H9 (cell line): ENCODE measurements at regions not wholly inside any gene's neighbourhood (a gene's known extent, or its start where the extent isn't known, plus 50 kb on each side); places are given as distances from the start of the nearest gene placed in this dataset.

Experiments
- DNase-seq: peaks from one replicate; pipeline ENCODE4 v3.0.0-alpha.2; 2017
- H2AFZ ChIP-seq: one replicate; pipeline ENCODE4 v1.6.1; 2013; ENCODE audit warnings: mild to moderate bottlenecking, low read length, control low read depth, moderate library complexity
- H2AK5ac ChIP-seq: 2 replicates; pipeline ENCODE4 v1.6.1; 2013; ENCODE audit warnings: low read length, control low read depth, mixed read lengths; ENCODE audit not compliant: insufficient read length
- H2BK120ac ChIP-seq: one replicate; pipeline ENCODE4 v1.6.1; 2013; ENCODE audit warnings: low read depth, mild to moderate bottlenecking, low read length, control low read depth, inconsistent platforms; ENCODE audit not compliant: poor library complexity, severe bottlenecking
- H2BK12ac ChIP-seq: 2 replicates; pipeline ENCODE4 v1.6.1; 2013; ENCODE audit warnings: low read length, control low read depth, mixed read lengths, low read depth; ENCODE audit not compliant: insufficient read length
- H2BK15ac ChIP-seq: 2 replicates; pipeline ENCODE4 v1.6.1; 2013; ENCODE audit warnings: low read depth, low read length, control low read depth
- H2BK20ac ChIP-seq: one replicate; pipeline ENCODE4 v1.6.1; 2013; ENCODE audit warnings: low read depth, mild to moderate bottlenecking, low read length, control low read depth, inconsistent platforms; ENCODE audit not compliant: poor library complexity, severe bottlenecking
- H2BK5ac ChIP-seq: 2 replicates; pipeline ENCODE4 v1.6.1; 2013; ENCODE audit warnings: low read length, control low read depth, mixed read lengths; ENCODE audit not compliant: insufficient read length
- H3K14ac ChIP-seq: 2 replicates; pipeline ENCODE4 v1.6.1; 2013; ENCODE audit warnings: low read length, control low read depth; ENCODE audit not compliant: insufficient read depth
- H3K18ac ChIP-seq: 2 replicates; pipeline ENCODE4 v1.6.1; 2013; ENCODE audit warnings: low read depth, mild to moderate bottlenecking, mixed read lengths, low read length, control low read depth; ENCODE audit not compliant: insufficient read length
- H3K23ac ChIP-seq: 2 replicates; pipeline ENCODE4 v1.6.1; 2013; ENCODE audit warnings: low read length, control low read depth, mixed read lengths, low read depth; ENCODE audit not compliant: insufficient read length
- H3K23me2 ChIP-seq: 2 replicates; pipeline ENCODE4 v1.6.1; 2013; ENCODE audit warnings: low read depth, mild to moderate bottlenecking, mixed read lengths, low read length, control low read depth; ENCODE audit not compliant: insufficient read length, poor library complexity, severe bottlenecking
- H3K27ac ChIP-seq: 2 replicates; pipeline ENCODE4 v1.5.1; 2013; ENCODE audit warnings: low read length, control low read depth, mixed read lengths, low read depth; ENCODE audit not compliant: insufficient read length
- H3K27me3 ChIP-seq: 2 replicates; pipeline ENCODE4 v1.6.1; 2013; ENCODE audit warnings: low read length, control low read depth, inconsistent platforms; ENCODE audit not compliant: insufficient read depth
- H3K4ac ChIP-seq: 2 replicates; pipeline ENCODE4 v1.6.1; 2013; ENCODE audit warnings: low read depth, mild to moderate bottlenecking, control low read depth, inconsistent platforms, low read length, moderate library complexity
- H3K4me1 ChIP-seq: 2 replicates; pipeline ENCODE4 v1.6.1; 2013; ENCODE audit warnings: low read length, control low read depth, inconsistent platforms; ENCODE audit not compliant: insufficient read depth
- H3K4me2 ChIP-seq: 2 replicates; pipeline ENCODE4 v1.6.1; 2013; ENCODE audit warnings: low read length, control low read depth, mixed read lengths; ENCODE audit not compliant: insufficient read length, insufficient read depth
- H3K56ac ChIP-seq: 2 replicates; pipeline ENCODE4 v1.6.1; 2013; ENCODE audit warnings: low read depth, mild to moderate bottlenecking, mixed read lengths, low read length, control low read depth; ENCODE audit not compliant: insufficient read length
- H3K79me1 ChIP-seq: 2 replicates; pipeline ENCODE4 v1.6.1; 2013; ENCODE audit warnings: low read depth, mild to moderate bottlenecking, moderate library complexity, low read length, control low read depth, inconsistent platforms; ENCODE audit not compliant: insufficient read depth, poor library complexity, severe bottlenecking
- H3K79me2 ChIP-seq: 2 replicates; pipeline ENCODE4 v1.6.1; 2013; ENCODE audit warnings: low read length, control low read depth, inconsistent platforms; ENCODE audit not compliant: insufficient read depth
- H3K9ac ChIP-seq: 2 replicates; pipeline ENCODE4 v1.6.1; 2013; ENCODE audit warnings: low read length, control low read depth, mixed read lengths; ENCODE audit not compliant: insufficient read length; ENCODE audit errors: extremely low read depth
- H3K9me3 ChIP-seq: one replicate; pipeline ENCODE4 v1.6.1; 2013; ENCODE audit warnings: low read depth, low read length, inconsistent platforms; ENCODE audit not compliant: control insufficient read depth
- H3T11ph ChIP-seq: one replicate; pipeline ENCODE4 v1.6.1; 2013; ENCODE audit warnings: mild to moderate bottlenecking, low read length, control low read depth, inconsistent platforms
- H4K20me1 ChIP-seq: one replicate; pipeline ENCODE4 v1.6.1; 2013; ENCODE audit not compliant: control insufficient read depth, insufficient read length, insufficient read depth
- H4K5ac ChIP-seq: 2 replicates; pipeline ENCODE4 v1.6.1; 2013; ENCODE audit warnings: low read depth, mild to moderate bottlenecking, mixed read lengths, low read length, control low read depth; ENCODE audit not compliant: insufficient read length
- H4K8ac ChIP-seq: replicated peaks from 2 replicates; pipeline ENCODE4 v1.6.1; 2013; ENCODE audit warnings: low read length, control low read depth, mixed read lengths, low read depth; ENCODE audit not compliant: insufficient read length
- H4K91ac ChIP-seq: 2 replicates; pipeline ENCODE4 v1.6.1; 2013; ENCODE audit warnings: low read depth, mild to moderate bottlenecking, moderate library complexity, mixed read lengths, low read length, control low read depth; ENCODE audit not compliant: insufficient read length
- H3K27ac Mint-ChIP-seq, 3 experiments: 2 replicates in 2 of 3; 3 replicates in 1 of 3; pipeline ENCODE4 v1.8.0; 2020 to 2021; ENCODE audit warnings: mixed read lengths in 3 of 3, mild to moderate bottlenecking in 1 of 3, moderate library complexity in 1 of 3
- H3K27me3 Mint-ChIP-seq: 2 replicates; pipeline ENCODE4 v1.8.0; 2021; ENCODE audit warnings: low read depth, mild to moderate bottlenecking, moderate library complexity, mixed read lengths
- H3K36me3 Mint-ChIP-seq, 3 experiments: 2 replicates in 2 of 3; 3 replicates in 1 of 3; pipeline ENCODE4 v1.8.0; 2020 to 2021; ENCODE audit warnings: low read depth in 3 of 3, mixed read lengths in 3 of 3; ENCODE audit not compliant: insufficient read depth in 1 of 3
- H3K4me1 Mint-ChIP-seq, 2 experiments: 2 replicates each; pipeline ENCODE4 v1.8.0; 2020; ENCODE audit warnings: mixed read lengths in 2 of 2
- H3K4me3 Mint-ChIP-seq, 2 experiments: 2 replicates in 1 of 2; 3 replicates in 1 of 2; pipeline ENCODE4 v1.8.0; 2020 to 2021; ENCODE audit warnings: mild to moderate bottlenecking in 2 of 2, mixed read lengths in 2 of 2, moderate library complexity in 1 of 2
- H3K9me3 Mint-ChIP-seq, 2 experiments: 2 replicates in 1 of 2; 3 replicates in 1 of 2; pipeline ENCODE4 v1.8.0; 2020; ENCODE audit warnings: mild to moderate bottlenecking in 2 of 2, mixed read lengths in 2 of 2, moderate library complexity in 1 of 2
- CTCF ChIP-seq: fragments of 200-600 bp; sonication (generic); conservative IDR thresholded peaks from 3 replicates; pipeline ENCODE4 v1.8.0; 2021; ENCODE audit warnings: antibody characterized with exemption, mild to moderate bottlenecking
- WGBS: extraction: QIAGEN DNeasy Blood & Tissue Kit; methylation state at CpG from one replicate; pipeline ENCODE4 v1.1.7; 2013; ENCODE audit warnings: missing lambda C conversion rate, low lambda C conversion rate, mixed read lengths; ENCODE audit not compliant: insufficient read length; ENCODE audit errors: extremely low coverage; 5-methylcytosine and 5-hydroxymethylcytosine counted together

- no peak overlapping the region for H3K18ac ChIP-seq
- no peaks in the 10 kb centered on the region for H3K79me1 ChIP-seq
- no peak for DNase-seq
- H3T11ph ChIP-seq = no peak overlapping the region
- H3K14ac ChIP-seq = no peak overlapping the region
- H3K56ac ChIP-seq = no peak overlapping the region
- H2AK5ac ChIP-seq = no peak overlapping the region
- H4K91ac ChIP-seq = no peak overlapping the region
- H3K4me2 ChIP-seq = no peak overlapping the region
- no peaks in the 10 kb centered on the region for H3K23me2 ChIP-seq
- TF ChIP-seq CTCF = no peak
- no peak overlapping the region for H2BK12ac ChIP-seq
- H2BK120ac ChIP-seq = no peak overlapping the region
- no peak overlapping the region for H3K23ac ChIP-seq
- no peak overlapping the region for H2BK15ac ChIP-seq
- WGBS = no CpG with 5 or more reads among the region's 6 CpGs
- no peak overlapping the region for H2AFZ ChIP-seq
- H3K4ac ChIP-seq = no peak overlapping the region; the same call in 1 of the 2 replicates
- no peaks in the 10 kb centered on the region for H3K9me3 ChIP-seq
- no peak overlapping the region for H4K5ac ChIP-seq
- H2BK20ac ChIP-seq = no peak overlapping the region
- peaks cover 3% of the 10 kb centered on the region; the same call in 1 of the 2 replicates for H3K79me2 ChIP-seq
- no peak overlapping the region for H2BK5ac ChIP-seq
- peaks cover 2% of the 10 kb centered on the region in 2 experiments; a peak in 4 of 5 replicates for H3K9me3 Mint-ChIP-seq
- H3K27me3 Mint-ChIP-seq = no peaks in the 10 kb centered on the region
- H3K36me3 Mint-ChIP-seq = peaks cover 2 to 3% (median 3%) of the 10 kb centered on the region in 3 experiments; a peak in 6 of 7 replicates
- H3K9ac ChIP-seq = no peak overlapping the region
- H3K27ac ChIP-seq = no peak overlapping the region
- no peak overlapping the region; a peak in 1 of 7 replicates for H3K27ac Mint-ChIP-seq
- H3K27me3 ChIP-seq = no peaks in the 10 kb centered on the region
- no peaks in the 10 kb centered on the region for H4K20me1 ChIP-seq
- peaks cover 18 to 34% of the 10 kb centered on the region in 2 experiments for H3K4me1 Mint-ChIP-seq
- H3K4me1 ChIP-seq = peaks cover 4% of the 10 kb centered on the region; the same call in 1 of the 2 replicates
- H4K8ac ChIP-seq = no peak overlapping the region
- H3K4me3 Mint-ChIP-seq = no peak overlapping the region
Observed at GRCh38 chr18:34529358-34530335, 180.5 kb upstream of the DTNA start.
